ENCODE measurements at regions not wholly inside any gene's neighbourhood (a gene's known extent, or its start where the extent isn't known, plus 50 kb on each side); places are given as distances from the start of the nearest gene placed in this dataset.

DNA sequence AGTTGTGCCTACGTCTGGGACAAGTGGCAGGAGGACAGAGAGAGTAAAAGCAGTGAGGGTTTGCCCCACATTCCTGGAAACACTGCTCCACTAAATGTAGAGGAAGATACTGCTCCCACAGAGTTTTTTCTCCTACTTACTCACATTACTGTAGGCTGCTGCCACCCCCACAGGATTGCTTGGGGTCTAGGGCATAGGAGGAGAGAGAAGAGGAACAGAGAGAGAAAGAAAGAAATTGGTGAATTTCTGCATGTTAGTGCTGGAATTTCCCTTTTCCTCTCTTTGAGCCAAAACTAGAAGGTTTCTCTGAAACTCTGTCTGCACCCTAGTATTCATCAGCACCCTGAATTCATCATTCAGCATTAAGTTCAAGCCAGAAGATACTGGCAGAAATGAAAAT, 397.9 kb downstream of the INHBA start (continued):
- TF ChIP-seq NANOG (IDR thresholded peaks at IDR 0.05; ENCODE audit: insufficient read depth, low read depth, low read length, poor library complexity, severe bottlenecking) (no peak), KDM1A (IDR thresholded peaks at IDR 0.05; ENCODE audit: borderline replicate concordance, low read length) (no peak), CBX8 (IDR thresholded peaks at IDR 0.05; ENCODE audit: borderline replicate concordance, low read depth, low read length) (no peak), SP2 (IDR thresholded peaks at IDR 0.05; ENCODE audit: low read length) (no peak), ASH2L (IDR thresholded peaks at IDR 0.05; ENCODE audit: low read length) (no peak), CEBPB (IDR thresholded peaks at IDR 0.05; ENCODE audit: low read depth, low read length) (no peak), RNF2 (IDR thresholded peaks at IDR 0.05; ENCODE audit: borderline replicate concordance, low read depth, low read length, missing control alignments, poor library complexity, severe bottlenecking) (no peak), KDM5A (IDR thresholded peaks at IDR 0.05; ENCODE audit: low read length) (no peak)
